ENCODE measurements at regions not wholly inside any gene's neighbourhood (a gene's known extent, or its start where the extent isn't known, plus 50 kb on each side); places are given as distances from the start of the nearest gene placed in this dataset.

GRCh38 chr2:234849678-234850077 is 102.1 kb upstream of the SH3BP4 start:
- H3K4me1 Mint-ChIP-seq (ENCODE audit: low read depth), result no peaks in the 10 kb centered on the region
- H3K36me3 Mint-ChIP-seq (ENCODE audit: low read depth), result no peaks in the 10 kb centered on the region
- no peak overlapping the region for H3K4me3 Mint-ChIP-seq
- H3K9me3 Mint-ChIP-seq, result no peaks in the 10 kb centered on the region
- peaks cover 6% of the 10 kb centered on the region for H3K27me3 Mint-ChIP-seq
- H3K27ac Mint-ChIP-seq, result no peak overlapping the region

GRCh38 chr2:234848578-234848977 is 103.2 kb upstream of the SH3BP4 start:
- Mint-ChIP-seq H3K36me3 (ENCODE audit: low read depth) (no peaks in the 10 kb centered on the region), H3K9me3 (no peaks in the 10 kb centered on the region), H3K4me3 (no peak overlapping the region), H3K27ac (no peak overlapping the region), H3K4me1 (ENCODE audit: low read depth) (no peaks in the 10 kb centered on the region), H3K27me3 (no peaks in the 10 kb centered on the region)

GRCh38 chr2:234847639-234848038 is 104.2 kb upstream of the SH3BP4 start:
- Mint-ChIP-seq H3K4me1 (ENCODE audit: low read depth) (no peaks in the 10 kb centered on the region), H3K27me3 (no peaks in the 10 kb centered on the region), H3K36me3 (ENCODE audit: low read depth) (no peaks in the 10 kb centered on the region), H3K27ac (no peak overlapping the region), H3K4me3 (no peak overlapping the region), H3K9me3 (no peaks in the 10 kb centered on the region)

- H3K4me1 Mint-ChIP-seq (ENCODE audit: low read depth), result no peaks in the 10 kb centered on the region
- no peaks in the 10 kb centered on the region for H3K36me3 Mint-ChIP-seq (ENCODE audit: low read depth)
- no peaks in the 10 kb centered on the region for H3K27me3 Mint-ChIP-seq
- H3K27ac Mint-ChIP-seq, result no peak overlapping the region
- no peaks in the 10 kb centered on the region for H3K9me3 Mint-ChIP-seq
- no peak overlapping the region for H3K4me3 Mint-ChIP-seq
Measured at GRCh38 chr2:234847364-234847635, 104.5 kb upstream of the SH3BP4 start.

- no peaks in the 10 kb centered on the region for H3K27me3 Mint-ChIP-seq
- H3K9me3 Mint-ChIP-seq, result no peaks in the 10 kb centered on the region
- no peaks in the 10 kb centered on the region for H3K36me3 Mint-ChIP-seq (ENCODE audit: low read depth)
- H3K4me3 Mint-ChIP-seq, result no peak overlapping the region
- H3K27ac Mint-ChIP-seq, result no peak overlapping the region
- H3K4me1 Mint-ChIP-seq (ENCODE audit: low read depth), result no peaks in the 10 kb centered on the region
Measured at GRCh38 chr2:234846599-234847363, 105.0 kb upstream of the SH3BP4 start.

- Mint-ChIP-seq H3K4me3 (no peak overlapping the region), H3K27ac (no peak overlapping the region), H3K36me3 (ENCODE audit: low read depth) (no peaks in the 10 kb centered on the region), H3K27me3 (no peaks in the 10 kb centered on the region), H3K9me3 (no peaks in the 10 kb centered on the region), H3K4me1 (ENCODE audit: low read depth) (no peaks in the 10 kb centered on the region)
Measured at GRCh38 chr2:234845602-234846590, 105.9 kb upstream of the SH3BP4 start.

- no peaks in the 10 kb centered on the region for H3K4me1 Mint-ChIP-seq (ENCODE audit: low read depth)
Measured at GRCh38 chr2:234843411-234843810, 108.4 kb upstream of the SH3BP4 start.

GRCh38 chr2:234842753-234843152 is 109.1 kb upstream of the SH3BP4 start:
- H3K4me3 Mint-ChIP-seq, result no peak overlapping the region
- H3K36me3 Mint-ChIP-seq (ENCODE audit: low read depth), result no peaks in the 10 kb centered on the region
- no peaks in the 10 kb centered on the region for H3K4me1 Mint-ChIP-seq (ENCODE audit: low read depth)
- H3K27me3 Mint-ChIP-seq, result peaks cover 6% of the 10 kb centered on the region
- H3K9me3 Mint-ChIP-seq, result no peaks in the 10 kb centered on the region
- no peak overlapping the region for H3K27ac Mint-ChIP-seq

More at GRCh38 chr2:234843411-234843810, 108.4 kb upstream of the SH3BP4 start:
- Mint-ChIP-seq H3K36me3 (ENCODE audit: low read depth) (no peaks in the 10 kb centered on the region), H3K9me3 (no peaks in the 10 kb centered on the region), H3K27ac (no peak overlapping the region), H3K4me3 (no peak overlapping the region), H3K27me3 (peaks cover 3% of the 10 kb centered on the region)

GRCh38 chr2:234841321-234842015 is 110.3 kb upstream of the SH3BP4 start:
- H3K27me3 Mint-ChIP-seq, result peaks cover 6% of the 10 kb centered on the region
- H3K4me3 Mint-ChIP-seq, result no peak overlapping the region

GRCh38 chr2:234840336-234840735 is 111.5 kb upstream of the SH3BP4 start:
- Mint-ChIP-seq H3K27ac (no peak overlapping the region), H3K4me1 (ENCODE audit: low read depth) (no peaks in the 10 kb centered on the region), H3K27me3 (peaks cover 6% of the 10 kb centered on the region), H3K36me3 (ENCODE audit: low read depth) (no peaks in the 10 kb centered on the region), H3K9me3 (no peaks in the 10 kb centered on the region), H3K4me3 (no peak overlapping the region)

More at GRCh38 chr2:234841321-234842015, 110.3 kb upstream of the SH3BP4 start:
- Mint-ChIP-seq H3K27ac (no peak overlapping the region), H3K36me3 (ENCODE audit: low read depth) (no peaks in the 10 kb centered on the region), H3K9me3 (no peaks in the 10 kb centered on the region), H3K4me1 (ENCODE audit: low read depth) (no peaks in the 10 kb centered on the region)

GRCh38 chr2:234839285-234839684 is 112.5 kb upstream of the SH3BP4 start:
- Mint-ChIP-seq H3K27me3 (peaks cover 6% of the 10 kb centered on the region), H3K9me3 (no peaks in the 10 kb centered on the region), H3K27ac (no peak overlapping the region), H3K36me3 (ENCODE audit: low read depth) (no peaks in the 10 kb centered on the region), H3K4me3 (no peak overlapping the region), H3K4me1 (ENCODE audit: low read depth) (no peaks in the 10 kb centered on the region)

- H3K4me1 Mint-ChIP-seq (ENCODE audit: low read depth), result no peaks in the 10 kb centered on the region
- H3K36me3 Mint-ChIP-seq (ENCODE audit: low read depth), result no peaks in the 10 kb centered on the region
- peaks cover 6% of the 10 kb centered on the region for H3K27me3 Mint-ChIP-seq
- H3K4me3 Mint-ChIP-seq, result no peak overlapping the region
- H3K9me3 Mint-ChIP-seq, result no peaks in the 10 kb centered on the region
- H3K27ac Mint-ChIP-seq, result no peak overlapping the region
Measured at GRCh38 chr2:234836271-234836670, 115.5 kb upstream of the SH3BP4 start.

- no peak overlapping the region for H3K4me3 Mint-ChIP-seq
- H3K9me3 Mint-ChIP-seq, result no peaks in the 10 kb centered on the region
- H3K36me3 Mint-ChIP-seq (ENCODE audit: low read depth), result no peaks in the 10 kb centered on the region
- no peaks in the 10 kb centered on the region for H3K4me1 Mint-ChIP-seq (ENCODE audit: low read depth)
- H3K27me3 Mint-ChIP-seq, result peaks cover 6% of the 10 kb centered on the region
- no peak overlapping the region for H3K27ac Mint-ChIP-seq
Measured at GRCh38 chr2:234835738-234836137, 116.1 kb upstream of the SH3BP4 start.

- Mint-ChIP-seq H3K27me3 (peaks cover 6% of the 10 kb centered on the region), H3K4me1 (ENCODE audit: low read depth) (no peaks in the 10 kb centered on the region), H3K4me3 (no peak overlapping the region), H3K36me3 (ENCODE audit: low read depth) (no peaks in the 10 kb centered on the region), H3K9me3 (no peaks in the 10 kb centered on the region), H3K27ac (no peak overlapping the region)
Measured at GRCh38 chr2:234834228-234834923, 117.4 kb upstream of the SH3BP4 start.

Data from stimulated activated naive CD8-positive, alpha-beta T cell treated with anti-CD3 and anti-CD28 coated beads, Interleukin-15, Interleukin-2, amounts not matched to agents 100 ng/mL and 50 ng/mL, for 24 hours (primary cell).